SK-N-SH treated with all-trans-retinoic acid at 6 μM for 48 hours (cell line): ENCODE measurements at regions not wholly inside any gene's neighbourhood (a gene's known extent, or its start where the extent isn't known, plus 50 kb on each side); places are given as distances from the start of the nearest gene placed in this dataset.

Experiments used
- ATAC-seq: fragments of 200-7000 bp; cut with Tn5 transposase; 3 replicates; pipeline ENCODE4 v1.9.1; 2020; ENCODE audit warnings: mild to moderate bottlenecking, moderate library complexity
- ARNTL ChIP-seq: fragments of 450-650 bp; formaldehyde crosslinking; IDR thresholded peaks from 2 replicates; pipeline ENCODE4 v1.5.0; 2020; ENCODE audit warnings: low read depth, mild to moderate bottlenecking, moderate library complexity, borderline replicate concordance
- BACH2 ChIP-seq: fragments of 250-450 bp; sonication (Bioruptor Pico); IDR thresholded peaks from 2 replicates; pipeline ENCODE4 v1.9.0; 2021; ENCODE audit warnings: mild to moderate bottlenecking, borderline replicate concordance
- CSDC2 ChIP-seq: fragments of 250-450 bp; sonication (Bioruptor Pico); IDR thresholded peaks from 2 replicates; pipeline ENCODE4 v1.5.0; 2020; ENCODE audit warnings: mild to moderate bottlenecking, moderate library complexity
- ESRRG ChIP-seq: fragments of 250-450 bp; sonication (Bioruptor Pico); IDR thresholded peaks from 2 replicates; pipeline ENCODE4 v1.6.1; 2021; ENCODE audit warnings: mild to moderate bottlenecking
- GLIS3 ChIP-seq: fragments of 250-450 bp; sonication (Bioruptor Pico); IDR thresholded peaks from 2 replicates; pipeline ENCODE4 v1.5.0; 2020; ENCODE audit warnings: mild to moderate bottlenecking, moderate library complexity
- ISL1 ChIP-seq: fragments of 250-450 bp; sonication (Bioruptor Pico); IDR thresholded peaks from 2 replicates; pipeline ENCODE4 v2.1.2; 2022; ENCODE audit warnings: mild to moderate bottlenecking, moderate library complexity
- OSR1 ChIP-seq: fragments of 250-450 bp; sonication (Bioruptor Pico); IDR thresholded peaks from 2 replicates; pipeline ENCODE4 v1.8.0; 2022; ENCODE audit warnings: moderate library complexity, mild to moderate bottlenecking, inconsistent platforms
- PPARA ChIP-seq: fragments of 250-450 bp; sonication (Bioruptor Pico); IDR thresholded peaks from 2 replicates; pipeline ENCODE4 v1.5.0; 2020; ENCODE audit warnings: mild to moderate bottlenecking, borderline replicate concordance
- RARB ChIP-seq: fragments of 250-450 bp; sonication (Bioruptor Pico); IDR thresholded peaks from 2 replicates; pipeline ENCODE4 v1.8.0; 2021; ENCODE audit warnings: mild to moderate bottlenecking, moderate library complexity
- TCF4 ChIP-seq: fragments of 250-450 bp; sonication (Bioruptor Pico); IDR thresholded peaks from 2 replicates; pipeline ENCODE4 v1.8.0; 2021; ENCODE audit warnings: mild to moderate bottlenecking, moderate library complexity, borderline replicate concordance
- TOX ChIP-seq: fragments of 250-450 bp; sonication (Bioruptor Pico); IDR thresholded peaks from 2 replicates; pipeline ENCODE4 v1.8.0; 2021; ENCODE audit warnings: mild to moderate bottlenecking, moderate library complexity, borderline replicate concordance
- ZC3H10 ChIP-seq: fragments of 250-450 bp; sonication (Bioruptor Pico); IDR thresholded peaks from 2 replicates; pipeline ENCODE4 v1.5.1; 2021; ENCODE audit warnings: mild to moderate bottlenecking, moderate library complexity
- ZNF565 ChIP-seq: fragments of 450-650 bp; formaldehyde crosslinking; conservative IDR thresholded peaks from 2 replicates; pipeline ENCODE4 v1.5.0; 2020; ENCODE audit warnings: low read depth, mild to moderate bottlenecking, moderate library complexity
- ZNF70 ChIP-seq: fragments of 450-650 bp; formaldehyde crosslinking; IDR thresholded peaks from 2 replicates; pipeline ENCODE4 v1.5.0; 2020; ENCODE audit warnings: mild to moderate bottlenecking, moderate library complexity
- ZNF8 ChIP-seq: fragments of 450-650 bp; formaldehyde crosslinking; IDR thresholded peaks from 2 replicates; pipeline ENCODE4 v1.5.0; 2020; ENCODE audit warnings: mild to moderate bottlenecking, moderate library complexity
- TF ChIP-seq, protein P1 (sequence below): fragments of 250-450 bp; sonication (Bioruptor Pico); IDR thresholded peaks from 2 replicates; pipeline ENCODE4 v1.8.0; 2020; ENCODE audit warnings: mild to moderate bottlenecking, moderate library complexity, borderline replicate concordance
- TF ChIP-seq, protein P2 (sequence below): fragments of 250-450 bp; sonication (Bioruptor Pico); IDR thresholded peaks from 2 replicates; pipeline ENCODE4 v1.8.0; 2021; ENCODE audit warnings: low read depth, mild to moderate bottlenecking, moderate library complexity, borderline replicate concordance
- TF ChIP-seq, protein P3 (sequence below): fragments of 250-450 bp; sonication (Bioruptor Pico); IDR thresholded peaks from 2 replicates; pipeline ENCODE4 v1.5.0; 2020; ENCODE audit warnings: mild to moderate bottlenecking, moderate library complexity
- TF ChIP-seq, protein P4 (sequence below): fragments of 250-450 bp; sonication (Bioruptor Pico); IDR thresholded peaks from 2 replicates; pipeline ENCODE4 v1.5.1; 2021; ENCODE audit warnings: mild to moderate bottlenecking, moderate library complexity

DNA sequence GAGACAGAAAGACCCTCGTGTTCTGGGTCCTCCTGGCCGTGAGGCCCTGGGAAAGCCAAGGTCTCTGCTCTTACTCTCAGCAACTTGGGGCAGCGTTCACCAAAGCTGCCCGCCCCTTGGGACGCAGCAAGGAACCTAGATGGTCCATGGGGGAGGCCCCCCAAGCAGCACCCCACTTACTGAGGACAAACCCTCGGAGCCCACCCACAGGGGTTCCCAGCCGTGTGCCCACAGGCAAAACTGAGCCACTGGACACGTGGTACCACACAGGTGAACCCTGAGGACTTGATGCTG lies 166.2 kb upstream of the IQSEC1 start:
- ATAC-seq: no peak
- no peak for TF ChIP-seq PPARA (CRISPR knock-in tag)
- no peak for TF ChIP-seq ZNF70 (CRISPR knock-in tag)
- no peak for TF ChIP-seq ZC3H10
- no peak for TF ChIP-seq ZNF8 (CRISPR knock-in tag)
- TF ChIP-seq TOX (CRISPR knock-in tag): no peak

DNA sequence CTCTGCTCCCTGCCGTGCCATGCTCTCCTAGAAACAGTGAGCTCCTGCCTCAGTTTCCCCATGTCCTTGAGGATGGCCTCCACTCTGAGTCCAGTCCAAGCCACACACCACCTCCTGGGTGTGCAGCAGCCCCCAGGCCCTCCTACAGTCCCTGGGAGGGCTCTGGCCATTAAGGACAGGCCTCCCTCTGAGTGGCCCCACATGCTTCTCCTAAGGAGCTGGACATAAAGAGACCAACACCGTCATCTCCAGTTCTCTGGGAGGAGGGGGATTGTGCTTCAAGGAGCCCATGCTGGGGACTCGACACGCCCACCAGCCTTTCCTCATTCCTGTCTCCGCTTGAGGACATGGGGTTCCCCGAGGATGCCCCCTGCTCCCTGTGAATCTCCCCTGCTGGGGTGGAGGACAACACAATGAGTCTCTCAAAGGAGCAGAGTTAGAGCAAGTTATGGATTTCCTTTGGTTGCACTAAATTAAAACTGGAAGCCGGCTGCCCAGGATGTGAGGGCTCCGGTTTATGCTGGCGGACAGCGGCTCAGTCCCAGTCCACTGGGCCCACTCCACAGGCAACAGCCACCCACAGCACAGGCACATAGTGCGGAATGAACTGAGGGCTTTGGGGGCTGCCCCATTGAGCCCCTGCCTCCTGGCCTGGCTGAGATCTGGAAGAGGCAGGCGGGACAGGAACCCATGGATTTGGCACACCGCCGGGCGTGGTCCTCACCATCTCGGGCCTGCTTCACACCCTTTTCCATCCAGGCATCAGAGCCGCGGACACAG lies 165.6 kb upstream of the IQSEC1 start:
- TF ChIP-seq ZNF565: no peak
- TF ChIP-seq, protein P1, sequence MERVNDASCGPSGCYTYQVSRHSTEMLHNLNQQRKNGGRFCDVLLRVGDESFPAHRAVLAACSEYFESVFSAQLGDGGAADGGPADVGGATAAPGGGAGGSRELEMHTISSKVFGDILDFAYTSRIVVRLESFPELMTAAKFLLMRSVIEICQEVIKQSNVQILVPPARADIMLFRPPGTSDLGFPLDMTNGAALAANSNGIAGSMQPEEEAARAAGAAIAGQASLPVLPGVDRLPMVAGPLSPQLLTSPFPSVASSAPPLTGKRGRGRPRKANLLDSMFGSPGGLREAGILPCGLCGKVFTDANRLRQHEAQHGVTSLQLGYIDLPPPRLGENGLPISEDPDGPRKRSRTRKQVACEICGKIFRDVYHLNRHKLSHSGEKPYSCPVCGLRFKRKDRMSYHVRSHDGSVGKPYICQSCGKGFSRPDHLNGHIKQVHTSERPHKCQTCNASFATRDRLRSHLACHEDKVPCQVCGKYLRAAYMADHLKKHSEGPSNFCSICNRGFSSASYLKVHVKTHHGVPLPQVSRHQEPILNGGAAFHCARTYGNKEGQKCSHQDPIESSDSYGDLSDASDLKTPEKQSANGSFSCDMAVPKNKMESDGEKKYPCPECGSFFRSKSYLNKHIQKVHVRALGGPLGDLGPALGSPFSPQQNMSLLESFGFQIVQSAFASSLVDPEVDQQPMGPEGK: no peak
- ATAC-seq: no peak

DNA sequence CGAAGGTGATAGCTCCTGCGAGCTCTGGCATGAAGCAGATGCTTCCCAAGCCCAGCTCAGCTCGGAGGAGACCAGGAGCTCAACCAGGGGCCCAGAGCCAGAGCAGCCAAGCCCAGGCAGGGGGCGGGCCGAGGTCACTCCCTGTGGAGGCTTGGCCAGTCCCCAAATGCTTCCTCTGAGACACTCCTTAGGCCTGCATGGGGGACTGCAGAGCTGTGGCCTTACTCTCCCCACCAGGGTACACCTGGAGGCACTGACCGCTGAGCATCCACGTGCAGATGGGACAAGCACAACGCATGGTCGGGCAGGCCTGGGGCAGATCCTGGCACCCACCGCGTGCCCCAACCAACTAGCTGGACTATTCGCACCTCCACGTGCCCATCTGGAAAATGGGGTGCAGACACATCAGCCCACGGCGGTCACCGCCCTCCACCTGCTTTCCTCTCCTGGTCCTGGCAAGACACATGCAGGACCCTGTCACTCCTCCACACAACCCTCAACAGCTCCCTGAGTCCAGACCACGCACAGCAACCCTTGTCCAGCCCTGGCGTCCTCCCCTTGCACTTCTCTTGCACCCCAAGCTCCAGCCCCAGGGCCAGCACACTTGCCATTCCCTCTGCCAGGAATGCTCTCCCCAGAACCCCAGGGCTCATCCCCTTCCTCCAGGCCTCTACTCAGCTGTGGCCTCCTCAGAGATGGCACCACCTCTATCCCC lies 164.7 kb upstream of the IQSEC1 start:
- no peak for ATAC-seq
- TF ChIP-seq ZNF565 (no peak), ZNF70 (CRISPR knock-in tag) (no peak), OSR1 (CRISPR knock-in tag) (no peak), TCF4 (CRISPR knock-in tag) (no peak), ARNTL (CRISPR knock-in tag) (no peak), GLIS3 (CRISPR knock-in tag) (no peak), PPARA (CRISPR knock-in tag) (no peak), BACH2 (CRISPR knock-in tag) (no peak)
- TF ChIP-seq, protein P2, sequence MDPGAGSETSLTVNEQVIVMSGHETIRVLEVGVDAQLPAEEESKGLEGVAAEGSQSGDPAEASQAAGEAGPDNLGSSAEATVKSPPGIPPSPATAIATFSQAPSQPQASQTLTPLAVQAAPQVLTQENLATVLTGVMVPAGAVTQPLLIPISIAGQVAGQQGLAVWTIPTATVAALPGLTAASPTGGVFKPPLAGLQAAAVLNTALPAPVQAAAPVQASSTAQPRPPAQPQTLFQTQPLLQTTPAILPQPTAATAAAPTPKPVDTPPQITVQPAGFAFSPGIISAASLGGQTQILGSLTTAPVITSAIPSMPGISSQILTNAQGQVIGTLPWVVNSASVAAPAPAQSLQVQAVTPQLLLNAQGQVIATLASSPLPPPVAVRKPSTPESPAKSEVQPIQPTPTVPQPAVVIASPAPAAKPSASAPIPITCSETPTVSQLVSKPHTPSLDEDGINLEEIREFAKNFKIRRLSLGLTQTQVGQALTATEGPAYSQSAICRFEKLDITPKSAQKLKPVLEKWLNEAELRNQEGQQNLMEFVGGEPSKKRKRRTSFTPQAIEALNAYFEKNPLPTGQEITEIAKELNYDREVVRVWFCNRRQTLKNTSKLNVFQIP: no peak
- TF ChIP-seq, all 23 proteins: peak for 0

DNA sequence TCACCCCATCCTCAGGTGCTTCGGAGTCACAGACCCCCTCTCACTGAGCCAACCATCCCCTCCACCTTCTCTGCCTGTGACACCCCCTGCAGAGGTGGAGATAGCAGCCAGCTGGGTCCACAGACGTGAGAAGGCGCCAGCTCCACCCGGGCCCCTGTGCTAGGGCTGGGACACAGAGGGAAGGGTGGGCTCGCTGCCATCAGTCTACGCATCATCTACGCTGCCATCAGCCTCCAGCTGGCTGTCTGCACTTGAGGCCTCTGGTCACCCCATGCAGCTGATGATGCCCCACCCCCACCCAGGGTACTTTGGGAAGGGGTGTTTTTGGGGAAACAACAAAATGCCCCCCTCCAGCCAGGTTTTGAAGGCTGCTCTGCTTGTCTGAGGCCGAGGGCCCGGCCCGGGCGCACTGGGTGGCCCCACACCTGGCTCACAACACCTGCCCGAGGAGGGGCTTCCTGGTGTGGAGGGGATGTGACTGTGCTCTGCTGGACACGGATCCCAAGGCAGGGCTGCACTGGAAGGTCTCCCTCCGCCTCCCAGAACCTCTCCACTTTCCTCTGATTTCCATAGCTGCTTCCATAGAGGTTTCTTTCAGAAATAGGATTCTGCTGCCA lies 163.4 kb upstream of the IQSEC1 start:
- TF ChIP-seq ESRRG (CRISPR knock-in tag): no peak
- no peak for TF ChIP-seq ISL1 (CRISPR knock-in tag)
- no peak for TF ChIP-seq RARB
- no peak for TF ChIP-seq BACH2 (CRISPR knock-in tag)
- TF ChIP-seq, protein P3, sequence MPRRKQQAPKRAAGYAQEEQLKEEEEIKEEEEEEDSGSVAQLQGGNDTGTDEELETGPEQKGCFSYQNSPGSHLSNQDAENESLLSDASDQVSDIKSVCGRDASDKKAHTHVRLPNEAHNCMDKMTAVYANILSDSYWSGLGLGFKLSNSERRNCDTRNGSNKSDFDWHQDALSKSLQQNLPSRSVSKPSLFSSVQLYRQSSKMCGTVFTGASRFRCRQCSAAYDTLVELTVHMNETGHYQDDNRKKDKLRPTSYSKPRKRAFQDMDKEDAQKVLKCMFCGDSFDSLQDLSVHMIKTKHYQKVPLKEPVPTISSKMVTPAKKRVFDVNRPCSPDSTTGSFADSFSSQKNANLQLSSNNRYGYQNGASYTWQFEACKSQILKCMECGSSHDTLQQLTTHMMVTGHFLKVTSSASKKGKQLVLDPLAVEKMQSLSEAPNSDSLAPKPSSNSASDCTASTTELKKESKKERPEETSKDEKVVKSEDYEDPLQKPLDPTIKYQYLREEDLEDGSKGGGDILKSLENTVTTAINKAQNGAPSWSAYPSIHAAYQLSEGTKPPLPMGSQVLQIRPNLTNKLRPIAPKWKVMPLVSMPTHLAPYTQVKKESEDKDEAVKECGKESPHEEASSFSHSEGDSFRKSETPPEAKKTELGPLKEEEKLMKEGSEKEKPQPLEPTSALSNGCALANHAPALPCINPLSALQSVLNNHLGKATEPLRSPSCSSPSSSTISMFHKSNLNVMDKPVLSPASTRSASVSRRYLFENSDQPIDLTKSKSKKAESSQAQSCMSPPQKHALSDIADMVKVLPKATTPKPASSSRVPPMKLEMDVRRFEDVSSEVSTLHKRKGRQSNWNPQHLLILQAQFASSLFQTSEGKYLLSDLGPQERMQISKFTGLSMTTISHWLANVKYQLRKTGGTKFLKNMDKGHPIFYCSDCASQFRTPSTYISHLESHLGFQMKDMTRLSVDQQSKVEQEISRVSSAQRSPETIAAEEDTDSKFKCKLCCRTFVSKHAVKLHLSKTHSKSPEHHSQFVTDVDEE (CRISPR knock-in tag): no peak
- no peak for TF ChIP-seq ZNF8 (CRISPR knock-in tag)
- TF ChIP-seq, all 23 proteins: peak for 0
- ATAC-seq: no peak

DNA sequence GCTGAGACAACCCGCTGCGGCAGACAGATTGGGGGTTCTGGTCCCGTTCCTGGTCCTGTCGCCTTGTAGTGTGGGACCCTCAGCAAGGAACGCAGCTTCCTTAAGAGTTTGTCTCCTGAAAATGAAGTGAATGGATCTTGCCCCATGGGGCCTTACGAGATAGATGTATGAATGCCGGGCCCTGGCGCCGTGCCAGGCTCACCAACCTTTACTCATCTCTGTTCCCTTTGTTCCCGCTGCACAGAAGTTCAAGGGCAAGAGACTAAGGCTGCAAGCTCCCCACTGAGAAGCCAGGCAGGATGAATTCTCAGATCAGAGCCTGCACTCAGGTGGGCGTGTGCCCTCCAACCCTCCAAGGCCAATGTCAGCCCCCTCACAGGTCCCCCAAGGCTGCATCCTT lies 162.7 kb upstream of the IQSEC1 start:
- ATAC-seq: no peak
- TF ChIP-seq, protein P3 (CRISPR knock-in tag): no peak
- TF ChIP-seq, protein P4, sequence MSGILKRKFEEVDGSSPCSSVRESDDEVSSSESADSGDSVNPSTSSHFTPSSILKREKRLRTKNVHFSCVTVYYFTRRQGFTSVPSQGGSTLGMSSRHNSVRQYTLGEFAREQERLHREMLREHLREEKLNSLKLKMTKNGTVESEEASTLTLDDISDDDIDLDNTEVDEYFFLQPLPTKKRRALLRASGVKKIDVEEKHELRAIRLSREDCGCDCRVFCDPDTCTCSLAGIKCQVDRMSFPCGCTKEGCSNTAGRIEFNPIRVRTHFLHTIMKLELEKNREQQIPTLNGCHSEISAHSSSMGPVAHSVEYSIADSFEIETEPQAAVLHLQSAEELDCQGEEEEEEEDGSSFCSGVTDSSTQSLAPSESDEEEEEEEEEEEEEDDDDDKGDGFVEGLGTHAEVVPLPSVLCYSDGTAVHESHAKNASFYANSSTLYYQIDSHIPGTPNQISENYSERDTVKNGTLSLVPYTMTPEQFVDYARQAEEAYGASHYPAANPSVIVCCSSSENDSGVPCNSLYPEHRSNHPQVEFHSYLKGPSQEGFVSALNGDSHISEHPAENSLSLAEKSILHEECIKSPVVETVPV (CRISPR knock-in tag): no peak
- TF ChIP-seq PPARA (CRISPR knock-in tag) (no peak), CSDC2 (CRISPR knock-in tag) (no peak), ARNTL (CRISPR knock-in tag) (no peak), ZNF70 (CRISPR knock-in tag) (no peak), RARB (no peak)
- TF ChIP-seq, protein P2: no peak
